Pancreas (tissue), 10 donors: ENCODE measurements at regions not wholly inside any gene's neighbourhood (a gene's known extent, or its start where the extent isn't known, plus 50 kb on each side); places are given as distances from the start of the nearest gene placed in this dataset.

ENCODE experiments used
- ATAC-seq, 4 donors: fragments of 200-7000 bp; cut with Tn5 transposase; one replicate each; pipeline versions ENCODE4 v1.8.0 to v1.9.1; 2020; ENCODE audit warnings: mild to moderate bottlenecking in 4 of 4, moderate library complexity in 4 of 4
- DNase-seq, 6 donors: peaks; one replicate each; pipeline ENCODE4 v3.0.0-alpha.2; 2020
- FAIRE-seq: peaks from 2 replicates; lab custom pipeline; 2012; peaks lifted over from hg19 to GRCh38; lab: Jason Lieb, UNC
- H3K27ac ChIP-seq, 4 donors: fragments of 200-600 bp; sonication (generic); 1 replicate in 3 of 4; 2 replicates in 1 of 4; pipeline versions ENCODE4 v1.5.0 to v1.8.0; 2020
- H3K27me3 ChIP-seq, 4 donors: fragments of 200-600 bp; one replicate each; pipeline ENCODE4 v1.8.0; 2021
- H3K36me3 ChIP-seq, 3 donors: fragments of 200-600 bp; sonication (generic) in 1 of 3; one replicate each; pipeline versions ENCODE4 v1.5.0 to v1.8.0; 2020 to 2021
- H3K4me1 ChIP-seq, 3 donors: fragments of 200-600 bp; one replicate each; pipeline ENCODE4 v1.8.0; 2021
- H3K4me3 ChIP-seq, 4 donors: fragments of 200-600 bp; sonication (generic) in 2 of 4; one replicate each; pipeline versions ENCODE4 v1.5.0 to v1.8.0; 2020 to 2021
- H3K9me3 ChIP-seq, 4 donors: fragments of 200-600 bp; one replicate each; pipeline ENCODE4 v1.8.0; 2021
- CTCF ChIP-seq, 4 donors: fragments of 200-600 bp; sonication (generic) in 3 of 4; IDR thresholded peaks; one replicate each; pipeline versions ENCODE4 v1.5.0 to v1.8.0; 2021; ENCODE audit warnings: antibody characterized with exemption in 4 of 4
- WGBS, 2 donors: extraction: QIAGEN DNeasy Blood & Tissue Kit; methylation state at CpG; one replicate each; pipeline ENCODE4 v1.1.7; 2013; 5-methylcytosine and 5-hydroxymethylcytosine counted together
- intact Hi-C, 3 donors: fragments of 100-400 bp; cut with DNase I; formaldehyde crosslinking; loops; one replicate each; pipeline versions ENCODE4 v1.11.1 to v1.14.2; 2022
- donor health status: healthy with polysubstance abuse.
- donor health status: DM: no; HTN: no; CAD: no; lungs with moderate emphysema.
- donor health status: DM: no; HTN: no; CAD: no.
- donor health status: control.
- donor health status: control.
- donor health status: Bipolar disorder and iron deficiency.
- donor health status: DM: yes; HTN: yes; CAD: no.
- donor health status: DM: no; HTN: no; CAD: no.
- donor health status: DM: no; HTN: no; CAD: no.
- donor health status: DM: yes; HTN: yes; CAD: no.

GRCh38 chr11:21625982-21626381 lies 566.9 kb upstream of the ANO5 start:
- H3K4me1 ChIP-seq, result no peaks in the 10 kb centered on the region
- H3K4me3 ChIP-seq, result no peak overlapping the region
- intact Hi-C loops, result no loop called here
- H3K27me3 ChIP-seq, result no peaks in the 10 kb centered on the region
- DNase-seq, result no peak
- no peak for TF ChIP-seq CTCF (IDR thresholded peaks at IDR 0.05)
- peak in 3 of 4 donors; percentile 18 to 78 (median 65) for ATAC-seq
- WGBS, 2 donors, result 66 to 76% methylated on average over 5 of the region's 5 CpGs
- no peak overlapping the region for H3K27ac ChIP-seq
- no peak for FAIRE-seq
- H3K9me3 ChIP-seq, result no peaks in the 10 kb centered on the region
- no peaks in the 10 kb centered on the region for H3K36me3 ChIP-seq

- Histone ChIP-seq H3K4me1 (no peaks in the 10 kb centered on the region), H3K9me3 (no peaks in the 10 kb centered on the region), H3K27ac (no peak overlapping the region), H3K36me3 (no peaks in the 10 kb centered on the region), H3K4me3 (no peak overlapping the region), H3K27me3 (no peaks in the 10 kb centered on the region)
- no peak for TF ChIP-seq CTCF (IDR thresholded peaks at IDR 0.05)
- intact Hi-C loops, result no loop called here
- FAIRE-seq (no peak), ATAC-seq (no peak), DNase-seq (no peak)
- 41 to 52% methylated on average over 3 of the region's 3 CpGs for WGBS, 2 donors
These were observed 564.2 kb upstream of the ANO5 start for GRCh38 chr11:21628641-21629040.

- Histone ChIP-seq H3K4me3 (no peak overlapping the region), H3K27ac (no peak overlapping the region), H3K9me3 (no peaks in the 10 kb centered on the region), H3K27me3 (no peaks in the 10 kb centered on the region), H3K36me3 (no peaks in the 10 kb centered on the region), H3K4me1 (no peaks in the 10 kb centered on the region)
- FAIRE-seq (no peak), ATAC-seq (no peak), DNase-seq (no peak)
- WGBS, 2 donors, result 64 to 69% methylated on average over 1 of the region's 1 CpG
- intact Hi-C loops, result no loop called here
- TF ChIP-seq CTCF (IDR thresholded peaks at IDR 0.05), result no peak
These were observed 561.9 kb upstream of the ANO5 start for GRCh38 chr11:21630934-21631478.

GRCh38 chr11:21631991-21632390 lies 560.9 kb upstream of the ANO5 start:
- Histone ChIP-seq H3K27ac (no peak overlapping the region), H3K36me3 (no peaks in the 10 kb centered on the region), H3K27me3 (no peaks in the 10 kb centered on the region), H3K9me3 (no peaks in the 10 kb centered on the region), H3K4me1 (no peaks in the 10 kb centered on the region), H3K4me3 (no peak overlapping the region)
- FAIRE-seq (no peak), ATAC-seq (no peak), DNase-seq (no peak)
- intact Hi-C loops, result no loop called here
- no peak for TF ChIP-seq CTCF (IDR thresholded peaks at IDR 0.05)
- 70 to 73% methylated on average over 7 of the region's 7 CpGs for WGBS, 2 donors

GRCh38 chr11:21634491-21634890 lies 558.4 kb upstream of the ANO5 start:
- WGBS, 2 donors, result 55 to 67% methylated on average over 3 of the region's 3 CpGs
- H3K4me1 ChIP-seq, result no peaks in the 10 kb centered on the region
- intact Hi-C loops, result no loop called here
- no peaks in the 10 kb centered on the region for H3K36me3 ChIP-seq
- H3K9me3 ChIP-seq, result no peaks in the 10 kb centered on the region
- no peak overlapping the region for H3K4me3 ChIP-seq
- TF ChIP-seq CTCF (IDR thresholded peaks at IDR 0.05), result no peak
- H3K27me3 ChIP-seq, result no peaks in the 10 kb centered on the region
- ATAC-seq, result no peak
- DNase-seq, result no peak
- H3K27ac ChIP-seq, result no peak overlapping the region
- FAIRE-seq, result no peak
